ENCODE measurements at regions not wholly inside any gene's neighbourhood (a gene's known extent, or its start where the extent isn't known, plus 50 kb on each side); places are given as distances from the start of the nearest gene placed in this dataset.
"Not testable (repeated sequence)": the region's sequence is repeated elsewhere in the genome, so short reads cannot be mapped to it uniquely, and the experiment has no call there.

DNA sequence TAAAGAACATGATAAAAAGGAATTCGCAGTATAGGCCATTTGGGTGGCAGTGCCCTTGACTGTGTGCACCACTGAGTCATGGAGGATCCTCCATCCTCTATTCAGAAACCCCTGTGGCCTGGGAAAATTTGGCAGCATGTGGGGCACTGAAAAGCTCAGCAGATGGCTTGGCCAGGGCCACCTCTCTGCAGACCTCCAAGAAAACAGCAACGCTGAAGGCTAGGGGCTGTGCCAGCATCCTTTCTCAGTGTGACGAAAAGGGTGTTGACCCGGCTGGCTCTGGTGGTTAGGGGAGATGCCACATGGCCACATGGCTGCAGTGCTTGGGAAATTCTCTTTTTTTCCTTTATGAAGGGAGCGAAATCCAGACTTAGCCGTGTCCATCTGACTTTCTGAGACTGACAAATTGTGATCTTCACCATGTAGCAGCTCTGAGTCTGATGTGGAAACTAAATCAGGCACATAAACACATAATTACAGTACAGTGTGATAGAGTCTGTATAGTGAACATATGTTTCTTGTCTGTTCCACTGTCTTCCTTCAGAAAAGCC is 178.0 kb downstream of the KCTD12 start:
- no peak for DNase-seq

DNA sequence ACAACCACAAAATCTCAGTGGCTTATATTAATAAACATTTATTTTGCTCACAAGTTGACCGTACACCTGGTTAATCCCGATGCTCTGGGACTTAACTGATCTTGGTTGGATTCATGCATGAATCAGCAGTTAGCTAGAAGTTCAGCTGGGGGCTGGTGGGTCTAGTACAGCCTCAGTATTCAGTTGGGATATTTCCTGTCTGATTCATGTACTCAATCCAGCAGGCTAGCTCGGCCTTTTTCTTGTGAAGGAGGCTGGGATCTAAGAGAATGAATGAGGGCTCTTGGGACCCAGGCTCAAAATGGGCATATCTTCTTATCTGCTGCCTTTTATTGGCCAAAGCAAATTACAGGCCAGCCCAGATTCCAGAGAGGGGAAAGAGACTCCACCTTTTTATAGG is 178.8 kb downstream of the KCTD12 start:
- no peak for DNase-seq

DNA sequence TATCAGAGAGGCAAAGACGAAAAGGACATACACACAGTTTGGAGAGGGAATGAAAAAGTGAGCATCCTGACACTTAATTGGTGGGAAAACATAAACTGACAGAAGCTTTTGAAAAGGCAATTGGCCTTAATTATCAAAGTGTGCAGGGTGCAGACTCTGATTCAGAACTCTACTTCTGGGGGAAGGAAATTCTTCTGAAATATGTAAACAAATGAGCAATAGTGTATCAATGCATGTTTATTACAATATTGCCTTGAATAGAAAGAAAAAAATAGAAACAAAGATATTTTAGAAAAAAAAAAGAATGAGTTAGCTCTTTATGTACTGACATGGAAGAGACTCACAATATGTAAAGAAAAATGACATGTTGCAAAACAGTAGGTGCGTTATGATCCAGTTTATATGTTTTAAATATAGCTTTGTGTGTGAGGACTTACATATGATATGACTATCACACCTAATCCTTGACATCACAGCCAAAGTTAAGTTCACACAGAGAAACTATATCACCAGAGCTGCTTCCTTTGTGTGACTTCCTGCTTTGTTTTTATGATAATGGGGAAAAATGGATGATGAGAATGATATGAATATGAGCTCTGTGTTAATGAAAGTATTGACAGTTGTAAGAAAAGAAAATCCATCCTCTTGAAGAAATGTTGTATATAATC is 182.4 kb downstream of the KCTD12 start:
- DNase-seq: peak; percentile 29

DNA sequence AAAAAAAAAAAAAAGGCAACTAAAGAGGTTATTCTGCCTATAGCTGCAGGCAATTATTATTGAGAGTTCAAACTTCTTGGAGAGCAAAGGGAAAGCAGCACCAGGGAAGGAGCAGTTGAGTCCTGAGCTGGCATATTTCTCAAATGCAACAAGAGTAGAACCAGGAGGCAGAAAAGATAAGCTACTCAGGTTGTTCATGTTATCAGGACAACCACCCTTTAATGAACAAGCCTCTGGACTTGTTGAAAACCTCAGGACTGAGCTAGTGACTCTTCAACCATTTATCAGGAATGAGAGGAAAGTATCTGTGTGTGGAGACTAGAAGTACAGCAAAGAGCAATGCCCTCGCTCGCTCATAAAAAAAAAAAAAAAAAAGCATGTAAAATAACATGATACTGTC is 183.0 kb downstream of the KCTD12 start:
- peak; percentile 18 for DNase-seq

DNA sequence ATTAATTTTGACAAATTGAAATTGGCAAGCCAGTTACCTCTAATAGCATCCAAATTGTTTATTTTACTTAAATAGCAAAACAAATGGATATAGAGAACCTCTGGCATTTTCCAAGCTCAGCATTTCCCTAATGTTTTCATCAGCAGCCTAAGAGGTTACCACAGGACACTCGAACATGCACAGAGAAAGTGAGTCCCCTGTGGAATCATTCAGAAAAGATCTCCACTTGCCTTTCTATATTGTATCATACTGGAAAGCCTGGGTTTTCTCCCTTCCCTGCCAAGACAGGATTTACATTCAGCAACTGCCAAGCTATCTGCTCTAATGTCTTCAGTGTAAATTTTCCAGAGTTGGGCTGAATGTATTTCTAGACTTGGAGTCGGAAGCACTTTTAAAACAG is 188.9 kb downstream of the KCTD12 start:
- no peak for DNase-seq

DNA sequence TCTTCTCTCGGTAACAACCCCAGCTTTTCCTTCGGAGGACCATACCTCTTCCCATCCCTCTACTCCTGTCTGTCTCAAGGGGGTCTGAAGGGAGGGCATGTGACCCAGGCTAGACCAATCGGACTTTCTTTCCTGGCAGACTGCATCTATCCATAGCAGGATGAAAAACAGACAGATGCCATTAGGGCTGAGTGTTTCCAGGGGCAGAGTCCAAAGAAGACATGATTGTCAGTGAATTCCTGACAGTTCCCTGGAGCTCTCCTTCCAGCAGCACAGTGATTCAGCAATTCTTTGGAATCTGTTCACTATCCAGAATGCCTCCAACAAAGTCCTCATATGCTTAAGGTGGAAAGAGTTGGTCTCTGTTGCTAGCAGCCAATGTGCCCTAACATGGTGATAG is 189.8 kb downstream of the KCTD12 start:
- DNase-seq: no peak

DNA sequence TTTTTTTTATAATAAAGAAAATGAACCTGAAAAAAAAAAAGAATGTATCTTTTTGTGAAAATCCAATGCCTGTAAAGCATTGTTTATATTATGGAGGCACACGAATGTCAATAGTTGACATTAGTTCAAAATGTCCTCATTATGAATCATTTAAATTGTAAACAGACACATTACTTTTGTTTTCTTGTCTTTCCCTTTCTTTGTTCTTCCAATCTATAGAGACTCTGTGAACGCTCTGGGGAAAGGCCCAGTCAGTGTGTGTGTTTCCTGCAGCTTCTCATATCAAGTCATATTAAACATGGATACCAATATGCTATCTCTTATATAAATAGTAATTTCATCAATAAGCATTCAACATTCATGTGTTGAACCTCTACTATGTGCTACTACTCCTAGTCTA is 193.1 kb downstream of the KCTD12 start:
- DNase-seq: no peak

DNA sequence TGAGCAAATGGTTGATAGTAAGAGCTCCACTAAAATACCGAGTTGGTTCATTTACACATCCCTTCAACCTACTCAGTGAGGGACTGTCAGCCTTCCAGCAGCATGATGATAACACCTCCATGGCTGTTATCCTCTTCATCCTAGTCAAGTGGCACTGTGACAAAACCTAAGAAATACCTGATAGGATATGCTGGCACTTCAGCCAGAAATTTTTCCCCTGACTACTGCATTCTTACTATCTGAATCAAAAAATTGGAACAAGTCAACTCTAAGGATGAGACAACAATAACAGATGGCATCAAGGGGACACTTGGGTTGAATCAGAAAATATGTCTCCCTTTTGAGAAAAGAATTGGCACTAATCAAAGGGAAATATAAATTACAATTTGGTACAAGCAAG is 193.9 kb downstream of the KCTD12 start:
- no peak for DNase-seq

DNA sequence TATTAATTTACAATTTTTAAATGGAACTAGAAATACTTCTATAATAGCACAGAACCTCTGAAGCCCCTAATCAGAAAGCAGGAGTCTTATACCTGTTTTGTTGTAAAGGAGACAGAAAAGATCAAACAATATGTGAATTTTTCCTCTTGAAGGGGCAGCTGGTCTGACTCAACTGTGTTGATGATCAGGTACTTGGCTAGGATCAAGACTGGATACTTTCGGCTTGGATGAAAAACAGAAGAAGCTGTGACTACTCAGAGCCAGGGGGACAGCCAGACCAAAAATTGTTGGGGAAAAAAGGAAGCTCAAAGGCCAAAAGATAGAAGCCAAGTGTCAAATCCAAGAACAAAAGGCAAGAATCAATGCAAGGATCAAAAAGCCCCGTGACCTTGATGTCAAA is 195.6 kb downstream of the KCTD12 start:
- no peak for DNase-seq

DNA sequence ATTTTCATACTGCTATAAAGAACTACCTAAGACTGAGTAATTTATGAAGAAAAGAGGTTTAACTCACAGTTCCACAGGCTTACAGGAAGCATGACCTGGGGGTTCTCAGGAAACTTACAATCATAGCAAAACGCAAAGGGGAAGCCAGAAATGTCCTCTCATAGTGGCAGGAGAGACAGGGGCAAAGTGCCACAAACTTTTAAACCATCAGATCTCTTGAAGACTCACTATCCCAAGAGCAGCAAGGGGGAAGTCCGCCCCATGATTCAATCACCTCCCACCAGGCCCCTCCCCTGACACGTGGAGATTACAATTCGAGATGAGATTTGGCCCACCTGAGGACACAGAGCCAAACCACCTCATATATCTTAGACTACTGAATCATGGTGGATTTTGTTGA is 198.7 kb downstream of the KCTD12 start:
- no peak for DNase-seq

DNA sequence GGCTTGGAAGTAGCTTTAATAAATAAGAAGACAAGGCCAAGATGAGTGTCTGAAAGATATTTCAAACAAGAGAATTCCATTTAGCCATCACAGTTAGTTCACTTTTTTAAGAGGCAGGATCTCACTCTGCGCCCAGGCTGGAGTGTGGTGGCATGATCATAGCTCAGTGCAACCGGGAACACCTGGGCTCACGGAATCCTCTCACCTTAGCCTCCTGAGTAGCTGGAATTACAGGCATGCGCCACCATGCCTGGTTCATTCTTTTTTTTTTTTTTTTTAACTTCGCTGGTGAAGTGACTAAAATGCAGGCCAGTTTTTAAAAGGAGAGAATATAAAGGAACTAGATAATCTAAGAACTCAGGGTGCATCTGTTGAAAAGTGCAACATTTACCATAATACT is 200.3 kb downstream of the KCTD12 start:
- DNase-seq: no peak

DNA sequence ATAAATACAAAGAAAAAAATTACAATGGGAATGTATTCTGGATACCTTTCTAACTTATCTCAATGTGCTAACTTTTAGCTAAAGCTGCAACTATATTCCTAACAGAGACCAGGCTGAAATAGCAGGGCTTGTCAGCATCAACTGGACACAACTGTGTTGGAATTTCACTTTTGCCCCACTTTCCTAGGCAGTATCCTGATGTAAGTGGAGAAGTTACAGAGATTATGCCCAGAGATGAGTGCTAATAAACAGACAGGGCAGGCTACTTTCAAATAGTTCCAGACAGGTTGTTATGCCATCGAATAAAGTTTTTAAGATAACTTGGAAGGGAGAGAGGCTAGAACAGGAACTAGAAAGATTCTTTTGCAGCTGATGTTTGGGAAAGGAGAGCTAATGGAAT is 201.9 kb downstream of the KCTD12 start:
- no peak for DNase-seq

DNA sequence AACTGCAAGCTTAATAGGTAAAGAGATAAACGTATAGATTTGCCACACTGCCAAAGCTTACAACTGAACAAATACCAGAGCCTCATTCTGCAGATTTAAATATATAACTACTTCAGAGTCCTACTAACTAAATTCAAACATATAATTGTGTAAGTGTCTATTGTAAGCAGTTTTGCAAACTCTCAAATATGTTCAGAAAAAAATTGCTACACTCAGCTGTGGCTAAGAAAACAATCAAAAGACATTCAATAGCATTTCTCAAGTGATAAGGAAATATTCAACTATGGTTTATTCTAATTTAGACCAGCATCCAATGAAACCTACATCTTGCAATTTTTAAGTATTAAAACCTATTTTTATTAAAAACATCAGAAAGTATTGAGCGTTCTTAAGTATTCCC is 202.4 kb downstream of the KCTD12 start:
- no peak for DNase-seq

DNA sequence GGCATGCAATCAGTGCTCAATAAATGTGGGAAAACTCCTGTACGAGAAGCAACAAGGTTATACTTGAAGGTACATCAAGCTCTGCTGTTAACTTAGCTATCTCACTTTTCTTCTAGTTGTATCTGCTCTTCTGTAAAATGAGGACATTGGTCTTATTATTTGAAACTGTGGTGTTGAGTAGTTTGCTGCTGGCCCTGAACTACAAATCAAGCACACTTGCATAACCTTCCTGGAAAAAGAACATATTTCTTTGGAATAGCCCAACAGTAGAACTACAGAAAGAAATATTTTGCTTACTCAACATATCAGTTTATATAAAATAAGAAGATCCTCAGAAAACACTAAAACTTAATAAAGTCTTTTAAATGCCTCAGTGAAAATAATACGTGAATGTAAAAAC is 203.0 kb downstream of the KCTD12 start:
- DNase-seq: no peak

DNA sequence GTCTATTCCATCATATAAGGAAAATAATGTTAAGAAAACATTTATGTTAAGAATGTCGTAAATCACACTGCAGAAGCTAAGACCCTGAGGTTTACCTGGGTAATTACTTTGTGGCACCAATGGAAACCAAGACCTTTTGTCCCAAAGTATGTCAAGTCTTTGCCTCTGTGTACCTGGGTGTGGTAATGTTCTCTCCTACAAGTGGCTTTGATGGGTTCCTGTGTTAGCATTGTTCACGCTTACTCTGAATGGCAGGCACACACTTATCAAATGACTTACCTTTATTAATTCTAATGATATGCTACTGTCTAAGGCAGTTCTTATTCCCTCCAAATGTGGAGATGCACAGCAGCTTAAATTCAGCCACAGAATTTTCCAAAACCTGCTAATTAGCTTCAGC is 206.1 kb downstream of the KCTD12 start:
- no peak for DNase-seq

DNA sequence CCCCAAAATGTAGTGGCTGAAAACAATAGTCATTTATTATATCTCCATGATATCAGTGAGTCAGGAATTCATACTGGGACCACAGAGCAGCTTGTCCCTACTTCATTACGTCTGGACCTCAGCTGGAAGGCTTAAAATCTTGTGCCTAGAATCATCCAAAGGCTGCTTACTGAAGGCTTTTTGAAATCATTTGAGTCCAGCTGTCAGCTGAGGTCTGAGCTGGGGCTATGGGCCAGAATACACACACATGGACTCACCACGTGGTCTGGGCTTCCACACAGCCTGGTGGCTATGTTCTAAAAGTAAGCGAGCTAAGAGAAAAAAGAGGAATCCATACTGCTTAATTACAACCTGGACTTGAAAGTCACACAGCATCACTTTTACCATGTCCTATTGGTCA is 209.2 kb downstream of the KCTD12 start:
- no peak for DNase-seq

DNA sequence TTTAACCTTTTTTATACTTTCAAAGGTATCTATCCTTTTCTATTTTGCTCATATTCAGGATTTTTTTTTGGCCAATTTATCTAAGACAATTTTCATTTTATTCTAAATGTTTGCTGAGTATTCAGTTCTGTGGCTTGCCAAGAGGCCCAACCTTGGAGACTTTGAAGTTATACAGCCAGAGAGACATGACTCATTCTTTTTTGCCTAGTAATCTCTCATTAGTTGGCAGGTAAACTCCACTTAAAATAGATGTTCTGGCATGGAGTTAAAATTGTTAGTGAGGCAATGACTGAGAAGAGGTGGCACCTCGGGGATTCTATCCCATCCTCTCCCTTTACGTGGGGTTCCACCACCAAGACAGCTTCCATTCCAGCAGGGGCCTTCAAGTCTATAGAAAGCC is 213.8 kb downstream of the KCTD12 start:
- DNase-seq: no peak

DNA sequence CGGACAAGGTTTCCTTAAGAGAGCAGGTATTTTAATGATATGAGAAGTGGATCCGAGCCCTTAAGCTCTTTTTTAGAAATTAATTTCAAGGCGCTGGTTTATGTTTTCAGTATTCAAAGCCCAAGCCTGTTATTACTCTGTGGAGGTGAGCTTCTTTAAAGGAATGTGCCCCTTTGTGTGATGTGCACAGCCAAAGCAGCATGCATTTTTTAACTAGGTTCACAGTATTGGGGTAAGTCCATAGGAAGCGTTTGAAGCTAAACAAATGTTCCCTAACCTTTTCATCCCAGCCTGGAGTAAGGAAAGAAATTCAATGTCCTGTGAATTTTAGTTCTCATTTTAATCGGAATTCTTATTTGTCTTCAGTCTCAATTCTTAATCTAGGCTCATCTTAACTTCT is 217.5 kb downstream of the KCTD12 start:
- DNase-seq: no peak

DNA sequence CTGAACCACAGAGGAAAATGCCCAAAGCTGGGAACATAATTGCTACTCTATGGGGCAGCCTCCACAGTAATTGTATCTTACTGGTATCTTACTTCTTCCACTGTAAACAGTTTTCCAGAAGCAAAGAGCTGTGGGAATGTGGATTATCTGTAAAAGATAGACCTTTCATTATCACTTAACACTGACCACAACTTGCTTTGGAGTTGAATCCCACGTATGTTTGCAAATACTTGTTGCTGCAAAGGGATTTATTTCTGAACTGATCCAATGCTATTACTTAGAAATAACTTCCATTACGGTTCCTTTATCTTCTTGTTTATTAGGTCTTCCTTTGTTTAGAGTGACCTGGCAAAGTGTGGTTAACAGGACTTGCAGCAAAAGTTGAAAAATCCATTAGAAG is 218.1 kb downstream of the KCTD12 start:
- no peak for DNase-seq

DNA sequence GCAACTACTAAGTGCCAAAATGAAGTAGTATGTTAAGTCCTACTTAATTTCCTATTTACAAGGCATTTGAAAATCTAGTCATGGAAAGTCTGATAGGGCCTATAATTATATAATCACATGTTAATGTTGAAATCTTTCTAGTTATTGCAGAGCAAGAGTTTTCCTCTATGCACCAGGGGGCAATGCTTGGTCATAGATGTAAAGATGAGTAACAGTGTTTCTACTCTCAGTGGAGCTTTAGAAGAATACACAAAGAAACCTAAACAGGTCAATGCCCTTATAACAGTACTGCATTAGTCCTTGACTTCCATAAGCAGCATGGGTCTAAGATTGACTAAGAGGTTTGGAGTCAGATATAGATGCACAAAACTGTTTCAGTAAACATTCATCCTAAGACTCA is 218.7 kb downstream of the KCTD12 start:
- peak; percentile 69 for DNase-seq

DNA sequence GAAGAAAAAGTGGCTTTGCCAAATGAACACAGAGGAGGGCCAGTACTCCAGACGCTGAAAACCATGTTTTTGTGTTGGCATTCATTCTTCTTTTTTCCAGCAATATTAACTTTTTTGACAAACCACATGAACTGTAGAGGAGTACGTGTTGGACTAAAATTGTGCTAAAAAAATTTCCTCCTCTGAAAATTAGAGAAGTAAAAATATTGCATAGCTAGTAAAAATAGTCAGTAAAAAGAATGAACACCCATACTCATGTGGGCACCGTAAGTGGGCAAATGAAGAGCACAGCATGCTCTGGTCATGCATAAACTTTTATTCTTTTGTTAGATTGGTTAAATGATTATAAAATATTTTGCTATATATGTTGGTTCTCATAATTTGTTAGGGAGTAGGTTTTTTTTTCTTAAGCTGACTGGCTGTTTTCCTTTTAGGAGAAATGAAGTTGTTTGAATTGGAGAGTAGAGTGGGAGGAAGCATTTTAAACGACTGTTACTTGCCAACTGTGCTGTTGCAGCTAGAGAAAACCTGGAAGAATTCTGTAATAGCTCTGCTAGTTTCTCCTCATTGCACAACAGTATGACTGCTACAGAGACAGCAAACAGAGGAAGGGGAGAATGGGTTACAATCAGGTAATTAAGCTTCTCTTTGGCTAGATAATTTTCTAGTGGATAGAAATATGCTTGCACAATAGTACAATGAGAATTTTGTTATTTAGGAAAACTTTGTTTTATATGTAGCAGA is 222.4 kb downstream of the KCTD12 start:
- DNase-seq: no peak

DNA sequence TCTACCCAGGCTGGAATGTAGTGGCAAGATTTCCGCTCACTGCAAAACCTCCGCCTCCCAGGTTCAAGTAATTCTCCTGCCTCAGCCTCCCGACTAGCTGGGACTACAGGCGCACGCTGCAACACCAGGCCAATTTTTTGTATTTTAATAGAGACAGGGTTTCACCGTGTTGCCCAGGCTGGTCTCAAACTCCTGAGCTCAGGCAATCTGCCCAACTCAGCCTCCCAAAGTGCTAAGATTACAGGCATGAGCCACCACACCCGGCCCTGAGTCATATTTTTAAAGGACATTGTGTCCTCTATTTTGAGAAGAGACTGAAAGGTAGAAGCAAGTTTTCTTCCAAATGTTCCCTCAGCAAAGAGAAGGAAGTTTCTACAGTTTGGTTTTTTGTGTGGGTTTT is 227.1 kb downstream of the KCTD12 start:
- DNase-seq: not testable (repeated sequence)

DNA sequence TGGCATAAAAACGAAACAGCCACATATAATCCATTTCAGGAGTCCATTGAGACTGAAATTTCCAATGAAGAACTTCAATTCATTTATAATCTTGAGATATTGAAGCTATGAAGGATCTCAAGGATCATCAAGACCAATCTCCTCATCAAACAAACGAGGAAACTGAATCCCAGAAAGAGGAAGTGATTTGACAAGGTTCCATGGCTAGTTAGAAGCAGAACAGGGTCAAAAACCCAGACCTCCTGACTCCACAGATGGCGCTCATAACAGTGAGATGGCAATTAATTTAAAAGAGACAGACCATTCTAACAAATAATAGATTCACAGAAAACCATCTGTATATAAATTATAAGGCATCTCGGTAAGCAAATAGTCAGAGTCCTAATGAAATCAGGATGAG is 229.7 kb downstream of the KCTD12 start:
- peak; percentile 60 for DNase-seq

DNA sequence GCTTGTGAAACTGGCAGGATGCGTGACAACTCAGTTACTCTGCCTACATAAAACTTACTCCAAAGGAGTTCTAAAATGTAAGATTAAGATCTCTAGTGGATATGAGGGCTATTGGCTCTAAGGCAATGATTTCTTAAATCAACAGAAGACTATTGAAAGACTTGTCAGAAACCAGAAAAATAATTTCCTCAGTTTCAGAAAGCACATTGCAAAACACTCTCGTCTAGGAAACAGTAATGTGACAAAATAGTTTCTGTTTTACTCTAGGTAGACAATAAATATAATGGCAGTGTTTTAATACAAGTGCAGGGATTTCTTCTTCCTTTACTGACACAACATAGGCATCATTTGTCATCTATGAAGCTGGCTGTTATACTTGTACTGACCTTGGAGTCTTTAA is 230.1 kb downstream of the KCTD12 start:
- DNase-seq: no peak

DNA sequence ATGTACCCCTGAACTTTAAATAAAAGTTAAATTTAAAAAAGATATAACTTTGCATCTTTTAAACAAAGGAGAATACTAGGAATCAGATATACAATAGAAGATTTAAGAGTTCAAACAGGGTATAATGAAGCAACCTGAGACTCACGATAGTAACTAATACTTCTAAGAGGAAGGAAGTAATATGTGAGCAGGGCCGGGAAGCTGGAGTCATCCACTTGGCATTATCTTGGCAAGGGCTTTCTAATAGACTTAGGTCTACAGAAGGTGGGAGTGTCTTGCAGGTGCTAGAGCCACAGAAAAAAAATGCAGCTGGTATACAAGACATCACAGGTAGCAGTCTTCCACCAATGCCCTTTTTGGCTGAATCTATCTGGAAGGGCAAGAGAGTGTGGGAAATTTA is 231.9 kb downstream of the KCTD12 start:
- DNase-seq: no peak
